H1 (cell line): ENCODE measurements at regions not wholly inside any gene's neighbourhood (a gene's known extent, or its start where the extent isn't known, plus 50 kb on each side); places are given as distances from the start of the nearest gene placed in this dataset.

Experiments
- CTCF ChIA-PET: fragments of 300-600 bp; sonication (Branson Sonifier 250); formaldehyde crosslinking; loops from one replicate; lab custom pipeline; 2021; ENCODE audit not compliant: partially characterized antibody; lab: Charles Lee
- POLR2A ChIA-PET: fragments of 300-600 bp; sonication (Branson Sonifier 250); formaldehyde crosslinking; loops from one replicate; lab custom pipeline; 2021; ENCODE audit warnings: inconsistent platforms; ENCODE audit not compliant: partially characterized antibody; lab: Charles Lee
- DNase-seq, 2 experiments: peaks; one replicate each; pipeline versions ENCODE4 v3.0.0 to v3.0.0-alpha.2; 2010 to 2022; ENCODE audit warnings: low spot score in 2 of 2, low read depth in 1 of 2, mixed read lengths in 1 of 2
- FAIRE-seq: peaks from 2 replicates; lab custom pipeline; 2011; peaks lifted over from hg19 to GRCh38; lab: Jason Lieb, UNC
- H2AFZ ChIP-seq: 2 replicates; pipeline ENCODE4 v1.8.1; 2012; ENCODE audit warnings: low read length, inconsistent platforms
- H2AK5ac ChIP-seq: 2 replicates; pipeline ENCODE4 v1.6.1; 2013; ENCODE audit warnings: low read depth, low read length
- H2BK120ac ChIP-seq: replicated peaks from 2 replicates; pipeline ENCODE3; 2013; ENCODE audit warnings: low read depth, low read length, inconsistent platforms
- H2BK12ac ChIP-seq: 2 replicates; pipeline ENCODE4 v1.6.1; 2013; ENCODE audit warnings: low read depth, low read length
- H2BK15ac ChIP-seq: 2 replicates; pipeline ENCODE4 v1.6.1; 2013; ENCODE audit warnings: low read length
- H2BK20ac ChIP-seq: 2 replicates; pipeline ENCODE4 v1.6.1; 2013; ENCODE audit warnings: low read length
- H2BK5ac ChIP-seq: 2 replicates; pipeline ENCODE4 v1.6.1; 2013; ENCODE audit warnings: low read depth, low read length
- H3K14ac ChIP-seq: 2 replicates; pipeline ENCODE4 v1.6.1; 2013; ENCODE audit warnings: inconsistent platforms; ENCODE audit not compliant: insufficient read length
- H3K18ac ChIP-seq: 2 replicates; pipeline ENCODE4 v1.6.1; 2013; ENCODE audit warnings: low read length; ENCODE audit errors: extremely low read depth
- H3K23ac ChIP-seq: 2 replicates; pipeline ENCODE4 v1.6.1; 2013; ENCODE audit warnings: inconsistent platforms; ENCODE audit not compliant: insufficient read length
- H3K23me2 ChIP-seq: 2 replicates; pipeline ENCODE4 v1.6.1; 2013; ENCODE audit warnings: low read depth, low read length
- H3K27ac ChIP-seq: 2 replicates; pipeline ENCODE4 v1.6.1; 2011; ENCODE audit warnings: low read depth, low read length, inconsistent platforms
- H3K27me3 ChIP-seq, 4 experiments: replicated peaks in 1 of 4; 1 replicate in 1 of 4; 2 replicates in 3 of 4; pipeline versions ENCODE4 v1.6.1 to v1.8.1; 2011 to 2013; ENCODE audit warnings: low read length in 3 of 4, mild to moderate bottlenecking in 3 of 4, inconsistent platforms in 2 of 4, mixed read lengths in 2 of 4, moderate library complexity in 1 of 4; ENCODE audit not compliant: control insufficient read depth in 3 of 4, insufficient read depth in 3 of 4; ENCODE audit errors: extremely low read depth in 1 of 4
- H3K36me3 ChIP-seq, 4 experiments: 2 replicates each; pipeline versions ENCODE4 v1.6.1 to v1.8.1; 2011 to 2013; ENCODE audit warnings: mild to moderate bottlenecking in 4 of 4, low read length in 3 of 4, moderate library complexity in 2 of 4, control low read depth in 1 of 4, inconsistent platforms in 1 of 4; ENCODE audit not compliant: insufficient read depth in 4 of 4, control insufficient read depth in 2 of 4
- H3K4ac ChIP-seq: replicated peaks from 2 replicates; pipeline ENCODE3; 2013; ENCODE audit warnings: low read length, low read depth, mixed read lengths, inconsistent platforms; ENCODE audit not compliant: insufficient read length
- H3K4me1 ChIP-seq, 4 experiments: replicated peaks in 1 of 4; 1 replicate in 1 of 4; 2 replicates in 3 of 4; pipeline versions ENCODE4 v1.6.1 to v1.8.1; 2011 to 2013; ENCODE audit warnings: low read length in 3 of 4, inconsistent platforms in 2 of 4, mixed read lengths in 1 of 4; ENCODE audit not compliant: insufficient read depth in 4 of 4, control insufficient read depth in 3 of 4
- H3K4me2 ChIP-seq, 2 experiments: 2 replicates each; pipeline versions ENCODE4 v1.6.1 to v1.8.1; 2011 to 2013; ENCODE audit warnings: low read depth in 2 of 2, low read length in 2 of 2, control low read depth in 1 of 2, inconsistent platforms in 1 of 2, mild to moderate bottlenecking in 1 of 2; ENCODE audit not compliant: insufficient read depth in 1 of 2
- H3K4me3 ChIP-seq, 4 experiments: fragments of 200-600, 300-600 bp in 1 of 4; sonication (generic), shearing (Covaris generic), sonication (Bioruptor Twin) in 1 of 4; 2 replicates each; pipeline versions ENCODE4 v1.5.1 to v1.8.1; 2011 to 2016; ENCODE audit warnings: low read length in 4 of 4, low read depth in 3 of 4, control low read depth in 2 of 4, inconsistent platforms in 2 of 4, mild to moderate bottlenecking in 2 of 4, mixed read lengths in 1 of 4, moderate library complexity in 1 of 4; ENCODE audit not compliant: insufficient read depth in 2 of 4; ENCODE audit errors: extremely low read depth in 1 of 4
- H3K56ac ChIP-seq: replicated peaks from 2 replicates; pipeline ENCODE3; 2013; ENCODE audit warnings: low read depth, mild to moderate bottlenecking, mixed read lengths, low read length, inconsistent platforms; ENCODE audit not compliant: insufficient read length
- H3K79me1 ChIP-seq: 2 replicates; pipeline ENCODE4 v1.6.1; 2013; ENCODE audit warnings: low read depth, low read length, control low read depth
- H3K79me2 ChIP-seq, 2 experiments: 2 replicates each; pipeline versions ENCODE4 v1.6.1 to v1.8.1; 2012 to 2013; ENCODE audit warnings: low read length in 2 of 2, mild to moderate bottlenecking in 2 of 2, inconsistent platforms in 1 of 2; ENCODE audit not compliant: insufficient read depth in 2 of 2, control insufficient read depth in 1 of 2
- H3K9ac ChIP-seq, 4 experiments: replicated peaks in 1 of 4; 1 replicate in 1 of 4; 2 replicates in 3 of 4; pipeline versions ENCODE4 v1.6.1 to v1.8.1; 2011 to 2013; ENCODE audit warnings: low read depth in 3 of 4, low read length in 3 of 4, control low read depth in 2 of 4, mild to moderate bottlenecking in 2 of 4, moderate library complexity in 2 of 4, inconsistent platforms in 1 of 4; ENCODE audit errors: extremely low read depth in 1 of 4
- H3K9me3 ChIP-seq, 2 experiments: 2 replicates each; pipeline versions ENCODE4 v1.6.1 to v1.8.1; 2012 to 2013; ENCODE audit warnings: mild to moderate bottlenecking in 2 of 2, moderate library complexity in 2 of 2, control low read depth in 1 of 2, inconsistent platforms in 1 of 2, low read depth in 1 of 2, low read length in 1 of 2, mixed read lengths in 1 of 2; ENCODE audit not compliant: insufficient read depth in 2 of 2
- H4K20me1 ChIP-seq, 2 experiments: replicated peaks in 1 of 2; 2 replicates each; pipeline versions ENCODE3 to v1.8.1; 2011 to 2013; ENCODE audit warnings: inconsistent platforms in 2 of 2, low read length in 2 of 2, mild to moderate bottlenecking in 1 of 2; ENCODE audit not compliant: insufficient read depth in 2 of 2, control insufficient read depth in 1 of 2
- H4K5ac ChIP-seq: 2 replicates; pipeline ENCODE4 v1.6.1; 2013; ENCODE audit warnings: low read length, low read depth, mixed read lengths, inconsistent platforms; ENCODE audit not compliant: insufficient read length
- H4K8ac ChIP-seq: 2 replicates; pipeline ENCODE4 v1.8.0; 2013; ENCODE audit warnings: mild to moderate bottlenecking, moderate library complexity, low read length, inconsistent platforms; ENCODE audit not compliant: insufficient read depth; ENCODE audit errors: extremely low read depth
- H4K91ac ChIP-seq: replicated peaks from 2 replicates; pipeline ENCODE3; 2013; ENCODE audit warnings: low read length, mixed read lengths, inconsistent platforms; ENCODE audit not compliant: insufficient read length
- GABPA ChIP-seq: IDR thresholded peaks from 2 replicates; pipeline ENCODE4 v1.6.1; 2011; ENCODE audit warnings: mild to moderate bottlenecking, low read length, moderate library complexity, borderline replicate concordance; ENCODE audit not compliant: insufficient read depth
- KDM4A ChIP-seq: IDR thresholded peaks from one replicate; pipeline ENCODE4 v1.7.1; 2012; ENCODE audit warnings: low read depth, mild to moderate bottlenecking, moderate library complexity, low read length, inconsistent platforms; ENCODE audit not compliant: severe bottlenecking
- NANOG ChIP-seq: IDR thresholded peaks from 2 replicates; pipeline ENCODE4 v1.6.1; 2011; ENCODE audit warnings: low read length, low read depth, mild to moderate bottlenecking, inconsistent platforms; ENCODE audit not compliant: insufficient read depth, poor library complexity, severe bottlenecking
- RAD21 ChIP-seq, 2 experiments: IDR thresholded peaks in 1 of 2; conservative IDR thresholded peaks in 1 of 2; 2 replicates each; pipeline ENCODE4 v1.6.1; 2011; ENCODE audit warnings: low read depth in 2 of 2, low read length in 2 of 2, improper control_type of control experiment in 1 of 2, inconsistent platforms in 1 of 2, mild to moderate bottlenecking in 1 of 2, moderate library complexity in 1 of 2
- RFX5 ChIP-seq: IDR thresholded peaks from 2 replicates; pipeline ENCODE4 v1.6.1; 2011; ENCODE audit warnings: low read depth, low read length, improper control_type of control experiment, borderline replicate concordance
- RNF2 ChIP-seq: fragments of 200-900, 300-1000 bp; sonication (generic); IDR thresholded peaks from 2 replicates; pipeline ENCODE4 v1.7.1; 2016; ENCODE audit warnings: borderline replicate concordance, low read depth, mild to moderate bottlenecking, antibody characterized with exemption, low read length; ENCODE audit not compliant: poor library complexity, severe bottlenecking; ENCODE audit errors: missing control alignments
- RXRA ChIP-seq: IDR thresholded peaks from 2 replicates; pipeline ENCODE4 v1.6.1; 2011; ENCODE audit warnings: low read depth, mild to moderate bottlenecking, low read length, moderate library complexity; ENCODE audit not compliant: insufficient read depth
- SP1 ChIP-seq: IDR thresholded peaks from 2 replicates; pipeline ENCODE4 v1.6.1; 2011; ENCODE audit warnings: low read depth, low read length
- TCF12 ChIP-seq: IDR thresholded peaks from 2 replicates; pipeline ENCODE4 v1.6.1; 2011; ENCODE audit warnings: low read depth, mild to moderate bottlenecking, low read length
- TF ChIP-seq, protein P1 (sequence below): IDR thresholded peaks from 2 replicates; pipeline ENCODE4 v1.6.1; 2012; ENCODE audit warnings: low read length, inconsistent platforms

GRCh38 chr1:193569983-193570269, 383.5 kb upstream of the B3GALT2 start:
- FAIRE-seq (no peak), DNase-seq (no peak)
- Histone ChIP-seq H3K79me2 (no peaks in the 10 kb centered on the region), H2BK15ac (no peak overlapping the region), H2BK5ac (no peak overlapping the region), H3K4me3 (no peak overlapping the region), H3K27ac (no peak overlapping the region), H3K18ac (no peak overlapping the region), H3K4me2 (no peak overlapping the region), H4K20me1 (no peaks in the 10 kb centered on the region), H3K4me1 (no peaks in the 10 kb centered on the region), H3K23ac (no peak overlapping the region), H3K79me1 (no peaks in the 10 kb centered on the region), H3K4ac (no peak overlapping the region), H2BK120ac (no peak overlapping the region), H2AFZ (no peak overlapping the region), H4K5ac (no peak overlapping the region), H4K8ac (no peak overlapping the region), H2BK12ac (no peak overlapping the region), H3K9me3 (no peaks in the 10 kb centered on the region), H4K91ac (no peak overlapping the region), H2BK20ac (no peak overlapping the region), H3K23me2 (no peaks in the 10 kb centered on the region), H3K9ac (no peak overlapping the region), H3K36me3 (no peaks in the 10 kb centered on the region), H3K27me3 (no peaks in the 10 kb centered on the region), H3K14ac (no peak overlapping the region), H2AK5ac (no peak overlapping the region), H3K56ac (no peak overlapping the region)
- CTCF ChIA-PET: no interaction called here
- POLR2A ChIA-PET: no interaction called here
- TF ChIP-seq KDM4A (no peak), RXRA (no peak), RAD21 (IDR thresholded peaks at IDR 0.05 in 1 of 2, conservative IDR thresholded peaks at IDR 0.05 in 1 of 2; ENCODE audit: low read depth in 2 of 2, low read length in 2 of 2) (no peak), SP1 (no peak), RFX5 (no peak), GABPA (no peak), RNF2 (no peak), TCF12 (no peak), NANOG (no peak)
- TF ChIP-seq, protein P1, sequence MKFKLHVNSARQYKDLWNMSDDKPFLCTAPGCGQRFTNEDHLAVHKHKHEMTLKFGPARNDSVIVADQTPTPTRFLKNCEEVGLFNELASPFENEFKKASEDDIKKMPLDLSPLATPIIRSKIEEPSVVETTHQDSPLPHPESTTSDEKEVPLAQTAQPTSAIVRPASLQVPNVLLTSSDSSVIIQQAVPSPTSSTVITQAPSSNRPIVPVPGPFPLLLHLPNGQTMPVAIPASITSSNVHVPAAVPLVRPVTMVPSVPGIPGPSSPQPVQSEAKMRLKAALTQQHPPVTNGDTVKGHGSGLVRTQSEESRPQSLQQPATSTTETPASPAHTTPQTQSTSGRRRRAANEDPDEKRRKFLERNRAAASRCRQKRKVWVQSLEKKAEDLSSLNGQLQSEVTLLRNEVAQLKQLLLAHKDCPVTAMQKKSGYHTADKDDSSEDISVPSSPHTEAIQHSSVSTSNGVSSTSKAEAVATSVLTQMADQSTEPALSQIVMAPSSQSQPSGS: no peak
